ENCODE measurements at regions not wholly inside any gene's neighbourhood (a gene's known extent, or its start where the extent isn't known, plus 50 kb on each side); places are given as distances from the start of the nearest gene placed in this dataset.

DNA sequence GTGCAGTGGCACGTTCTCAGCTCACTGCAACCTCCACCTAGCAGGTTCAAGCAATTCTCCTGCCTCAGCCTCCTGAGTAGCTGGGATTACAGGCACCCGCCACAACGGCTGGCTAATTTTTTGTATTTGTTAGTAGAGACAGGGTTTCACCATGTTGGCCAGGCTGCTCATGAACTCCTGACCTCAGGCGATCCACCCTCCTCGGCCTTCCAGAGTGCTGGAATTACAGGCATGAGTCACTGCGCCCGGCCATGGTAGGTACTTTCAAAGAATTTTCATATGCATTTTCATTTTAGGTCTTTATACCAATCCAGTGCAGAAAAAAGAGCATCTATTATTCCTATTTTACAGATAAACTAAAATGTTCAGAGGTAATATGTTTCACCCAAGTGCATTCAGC is 411.3 kb upstream of the USP15 start:
- WGBS (ENCODE audit: insufficient coverage), result 80% methylated on average over 1 of the region's 7 CpGs
- no peak overlapping the region for H3K27ac ChIP-seq (ENCODE audit: low read depth, low read length)
- DNase-seq (ENCODE audit: low read depth in 4 of 6, low spot score in 6 of 6), result no peak

GRCh38 chr12:61853945-61854344 is 406.3 kb upstream of the USP15 start:
- H3K36me3 ChIP-seq (ENCODE audit: control insufficient read depth, insufficient read depth, low read length), result no peaks in the 10 kb centered on the region
- H3K27ac ChIP-seq (ENCODE audit: low read depth, low read length), result no peak overlapping the region
- H3K4me3 ChIP-seq (ENCODE audit: low read depth, low read length), result no peak overlapping the region
- no peaks in the 10 kb centered on the region for H3K27me3 ChIP-seq (ENCODE audit: control insufficient read depth, insufficient read depth, low read length)
- no peaks in the 10 kb centered on the region for H3K4me1 ChIP-seq (ENCODE audit: control insufficient read depth, insufficient read depth, low read length)
- peaks cover 2% of the 10 kb centered on the region for H3K9me3 ChIP-seq (ENCODE audit: control insufficient read depth, insufficient read depth, low read length)
- no peak for DNase-seq (ENCODE audit: low read depth in 4 of 6, low spot score in 6 of 6)

More for the DNA sequence above, 411.3 kb upstream of the USP15 start:
- Histone ChIP-seq H3K9me3 (ENCODE audit: control insufficient read depth, insufficient read depth, low read length) (no peaks in the 10 kb centered on the region), H3K27me3 (ENCODE audit: control insufficient read depth, insufficient read depth, low read length) (no peaks in the 10 kb centered on the region), H3K4me3 (ENCODE audit: low read depth, low read length) (no peak overlapping the region), H3K36me3 (ENCODE audit: control insufficient read depth, insufficient read depth, low read length) (no peaks in the 10 kb centered on the region), H3K4me1 (ENCODE audit: control insufficient read depth, insufficient read depth, low read length) (no peaks in the 10 kb centered on the region)

- H3K4me3 ChIP-seq (ENCODE audit: low read depth, low read length), result no peak overlapping the region
- no peaks in the 10 kb centered on the region for H3K36me3 ChIP-seq (ENCODE audit: control insufficient read depth, insufficient read depth, low read length)
- no peaks in the 10 kb centered on the region for H3K4me1 ChIP-seq (ENCODE audit: control insufficient read depth, insufficient read depth, low read length)
- no peak for DNase-seq (ENCODE audit: low read depth in 4 of 6, low spot score in 6 of 6)
- H3K27ac ChIP-seq (ENCODE audit: low read depth, low read length), result no peak overlapping the region
- no peaks in the 10 kb centered on the region for H3K27me3 ChIP-seq (ENCODE audit: control insufficient read depth, insufficient read depth, low read length)
- H3K9me3 ChIP-seq (ENCODE audit: control insufficient read depth, insufficient read depth, low read length), result peaks cover 2% of the 10 kb centered on the region
Observed at GRCh38 chr12:61854902-61855301, 405.3 kb upstream of the USP15 start.

GRCh38 chr12:61857968-61858367 is 402.2 kb upstream of the USP15 start:
- Histone ChIP-seq H3K27me3 (ENCODE audit: control insufficient read depth, insufficient read depth, low read length) (no peaks in the 10 kb centered on the region), H3K9me3 (ENCODE audit: control insufficient read depth, insufficient read depth, low read length) (peaks cover 2% of the 10 kb centered on the region), H3K4me3 (ENCODE audit: low read depth, low read length) (no peak overlapping the region), H3K36me3 (ENCODE audit: control insufficient read depth, insufficient read depth, low read length) (no peaks in the 10 kb centered on the region), H3K4me1 (ENCODE audit: control insufficient read depth, insufficient read depth, low read length) (no peaks in the 10 kb centered on the region), H3K27ac (ENCODE audit: low read depth, low read length) (no peak overlapping the region)
- DNase-seq (ENCODE audit: low read depth in 4 of 6, low spot score in 6 of 6), result no peak
- 89% methylated on average over 1 of the region's 2 CpGs for WGBS (ENCODE audit: insufficient coverage)

GRCh38 chr12:61860451-61860850 is 399.8 kb upstream of the USP15 start:
- peak in 1 of 6 donors; percentile 34 for DNase-seq (ENCODE audit: low read depth in 4 of 6, low spot score in 6 of 6)
- no peak overlapping the region for H3K27ac ChIP-seq (ENCODE audit: low read depth, low read length)

GRCh38 chr12:61862986-61863385 is 397.2 kb upstream of the USP15 start:
- Histone ChIP-seq H3K4me1 (ENCODE audit: control insufficient read depth, insufficient read depth, low read length) (no peaks in the 10 kb centered on the region), H3K9me3 (ENCODE audit: control insufficient read depth, insufficient read depth, low read length) (no peaks in the 10 kb centered on the region), H3K36me3 (ENCODE audit: control insufficient read depth, insufficient read depth, low read length) (no peaks in the 10 kb centered on the region), H3K27ac (ENCODE audit: low read depth, low read length) (no peak overlapping the region), H3K27me3 (ENCODE audit: control insufficient read depth, insufficient read depth, low read length) (no peaks in the 10 kb centered on the region), H3K4me3 (ENCODE audit: low read depth, low read length) (no peak overlapping the region)
- DNase-seq (ENCODE audit: low read depth in 4 of 6, low spot score in 6 of 6), result no peak
- WGBS (ENCODE audit: insufficient coverage), result no CpG with 5 or more reads among the region's 2 CpGs

More at GRCh38 chr12:61860451-61860850, 399.8 kb upstream of the USP15 start:
- no peaks in the 10 kb centered on the region for H3K36me3 ChIP-seq (ENCODE audit: control insufficient read depth, insufficient read depth, low read length)
- H3K9me3 ChIP-seq (ENCODE audit: control insufficient read depth, insufficient read depth, low read length), result peaks cover 2% of the 10 kb centered on the region
- no peaks in the 10 kb centered on the region for H3K4me1 ChIP-seq (ENCODE audit: control insufficient read depth, insufficient read depth, low read length)
- H3K27me3 ChIP-seq (ENCODE audit: control insufficient read depth, insufficient read depth, low read length), result no peaks in the 10 kb centered on the region
- no peak overlapping the region for H3K4me3 ChIP-seq (ENCODE audit: low read depth, low read length)

DNA sequence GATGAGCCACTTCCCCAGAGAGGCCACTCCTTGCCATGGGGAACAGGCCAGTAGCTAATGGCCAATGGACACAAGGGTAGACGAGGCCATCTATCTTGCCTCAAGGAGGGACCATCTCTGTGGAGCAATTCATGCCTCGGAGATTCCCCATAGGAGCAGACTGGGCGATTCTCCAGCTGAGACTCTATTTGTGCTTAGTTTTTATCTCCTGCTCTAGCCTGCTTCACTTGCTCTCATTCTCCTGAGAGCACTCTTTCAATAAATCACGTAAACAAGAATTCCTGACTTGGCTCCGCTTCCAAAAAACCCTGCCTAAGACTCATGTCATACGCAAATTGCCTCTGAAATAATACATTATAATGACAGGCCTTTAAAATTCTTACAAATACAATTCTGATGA is 396.4 kb upstream of the USP15 start:
- peak in 4 of 6 donors; percentile 3 to 64 (median 8) for DNase-seq (ENCODE audit: low read depth in 4 of 6, low spot score in 6 of 6)
- Histone ChIP-seq H3K4me3 (ENCODE audit: low read depth, low read length) (no peak overlapping the region), H3K36me3 (ENCODE audit: control insufficient read depth, insufficient read depth, low read length) (no peaks in the 10 kb centered on the region), H3K9me3 (ENCODE audit: control insufficient read depth, insufficient read depth, low read length) (no peaks in the 10 kb centered on the region), H3K27me3 (ENCODE audit: control insufficient read depth, insufficient read depth, low read length) (no peaks in the 10 kb centered on the region), H3K27ac (ENCODE audit: low read depth, low read length) (no peak overlapping the region), H3K4me1 (ENCODE audit: control insufficient read depth, insufficient read depth, low read length) (no peaks in the 10 kb centered on the region)
- WGBS (ENCODE audit: insufficient coverage), result 68% methylated on average over 5 of the region's 6 CpGs

DNA sequence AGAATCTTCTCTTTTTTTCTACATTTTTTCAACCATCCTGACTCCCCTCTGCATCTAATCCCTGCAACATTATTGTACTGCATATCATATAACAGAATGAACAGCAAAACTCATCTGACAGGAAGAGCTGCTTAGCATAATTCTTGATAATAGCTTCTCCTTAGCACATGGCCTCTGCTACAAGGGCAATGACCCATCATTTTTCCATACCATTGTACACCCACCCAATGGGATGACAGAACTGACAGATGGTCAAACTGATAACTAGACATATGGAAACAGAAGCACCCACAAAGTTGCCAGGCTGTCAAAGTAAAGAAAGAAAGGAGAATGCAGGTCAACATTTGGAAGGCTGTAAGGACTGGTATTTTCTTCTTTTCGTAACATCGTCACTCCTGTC is 390.4 kb upstream of the USP15 start:
- Histone ChIP-seq H3K27ac (ENCODE audit: low read depth, low read length) (no peak overlapping the region), H3K9me3 (ENCODE audit: control insufficient read depth, insufficient read depth, low read length) (no peaks in the 10 kb centered on the region), H3K36me3 (ENCODE audit: control insufficient read depth, insufficient read depth, low read length) (no peaks in the 10 kb centered on the region), H3K27me3 (ENCODE audit: control insufficient read depth, insufficient read depth, low read length) (no peaks in the 10 kb centered on the region), H3K4me3 (ENCODE audit: low read depth, low read length) (no peak overlapping the region), H3K4me1 (ENCODE audit: control insufficient read depth, insufficient read depth, low read length) (no peaks in the 10 kb centered on the region)
- no peak for DNase-seq (ENCODE audit: low read depth in 4 of 6, low spot score in 6 of 6)
- no CpG with 5 or more reads among the region's 2 CpGs for WGBS (ENCODE audit: insufficient coverage)

DNA sequence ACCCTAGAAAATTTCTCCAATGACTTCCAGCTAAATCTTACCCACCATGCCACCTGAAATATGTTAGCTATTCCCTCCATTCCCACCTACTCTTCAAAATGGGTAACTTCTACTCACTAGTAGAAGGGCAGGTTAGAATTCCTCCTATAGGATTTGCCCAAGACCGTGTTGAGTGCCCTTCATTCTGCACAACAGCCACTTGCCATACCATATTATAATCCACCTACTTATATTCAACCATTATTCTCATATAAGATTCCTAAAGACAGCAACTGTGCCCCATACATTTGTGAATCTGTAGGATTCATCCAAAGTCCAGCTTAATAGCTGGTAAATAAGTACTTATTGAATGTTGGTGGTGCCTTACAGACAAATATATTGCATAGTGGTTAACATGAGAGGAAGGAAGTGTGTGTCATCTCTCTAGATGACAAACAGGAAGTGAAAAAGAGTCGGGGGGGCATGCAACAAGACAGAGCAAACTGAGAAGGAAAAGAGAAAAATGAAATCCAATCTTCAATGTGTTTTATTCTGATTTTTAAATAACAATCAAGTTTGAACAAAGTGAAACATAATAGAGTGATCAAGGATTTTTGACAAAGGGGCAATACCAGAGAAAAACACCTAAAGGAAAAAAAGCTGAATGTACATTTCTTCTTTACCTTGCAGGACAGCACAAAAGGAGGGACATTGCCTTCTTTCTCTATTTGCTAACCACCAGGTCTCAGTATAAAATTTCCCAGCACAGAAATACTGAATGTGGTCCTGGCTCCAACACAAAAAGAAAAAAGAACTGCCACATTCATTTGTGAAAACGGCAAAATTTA is 389.3 kb upstream of the USP15 start:
- Histone ChIP-seq H3K4me1 (ENCODE audit: control insufficient read depth, insufficient read depth, low read length) (no peaks in the 10 kb centered on the region), H3K9me3 (ENCODE audit: control insufficient read depth, insufficient read depth, low read length) (no peaks in the 10 kb centered on the region), H3K27ac (ENCODE audit: low read depth, low read length) (no peak overlapping the region), H3K4me3 (ENCODE audit: low read depth, low read length) (no peak overlapping the region), H3K36me3 (ENCODE audit: control insufficient read depth, insufficient read depth, low read length) (no peaks in the 10 kb centered on the region), H3K27me3 (ENCODE audit: control insufficient read depth, insufficient read depth, low read length) (no peaks in the 10 kb centered on the region)
- 71% methylated on average over 1 of the region's 3 CpGs for WGBS (ENCODE audit: insufficient coverage)
- DNase-seq (ENCODE audit: low read depth in 4 of 6, low spot score in 6 of 6), result no peak

GRCh38 chr12:61871485-61871810 is 388.8 kb upstream of the USP15 start:
- DNase-seq (ENCODE audit: low read depth in 4 of 6, low spot score in 6 of 6), result peak in 1 of 6 donors; percentile 39
- H3K27me3 ChIP-seq (ENCODE audit: control insufficient read depth, insufficient read depth, low read length), result no peaks in the 10 kb centered on the region
- no peak overlapping the region for H3K4me3 ChIP-seq (ENCODE audit: low read depth, low read length)
- H3K4me1 ChIP-seq (ENCODE audit: control insufficient read depth, insufficient read depth, low read length), result no peaks in the 10 kb centered on the region
- no peaks in the 10 kb centered on the region for H3K36me3 ChIP-seq (ENCODE audit: control insufficient read depth, insufficient read depth, low read length)
- WGBS (ENCODE audit: insufficient coverage), result 86% methylated on average over 1 of the region's 5 CpGs
- H3K9me3 ChIP-seq (ENCODE audit: control insufficient read depth, insufficient read depth, low read length), result no peaks in the 10 kb centered on the region
- no peak overlapping the region for H3K27ac ChIP-seq (ENCODE audit: low read depth, low read length)
